Erythroblast (primary cell): ENCODE measurements at regions not wholly inside any gene's neighbourhood (a gene's known extent, or its start where the extent isn't known, plus 50 kb on each side); places are given as distances from the start of the nearest gene placed in this dataset.

ENCODE experiments used
- GATA1 ChIP-seq: IDR thresholded peaks from 2 replicates; pipeline ENCODE4 v1.6.1; 2011; ENCODE audit warnings: low read depth, mild to moderate bottlenecking, control low read depth, low read length, moderate library complexity
- POLR2A ChIP-seq: IDR thresholded peaks from 2 replicates; pipeline ENCODE4 v1.6.1; 2011; ENCODE audit warnings: mild to moderate bottlenecking, low read length

- TF ChIP-seq POLR2A = no peak
- TF ChIP-seq GATA1 = no peak
These were observed 415.3 kb upstream of the CAMK1G start for GRCh38 chr1:209168204-209168603.
